Choroid plexus epithelial cell (primary cell): ENCODE measurements at regions not wholly inside any gene's neighbourhood (a gene's known extent, or its start where the extent isn't known, plus 50 kb on each side); places are given as distances from the start of the nearest gene placed in this dataset.

ENCODE experiments used
- DNase-seq: peaks from one replicate; pipeline ENCODE4 v3.0.0-alpha.2; 2010; ENCODE audit warnings: low read depth
- H3K4me3 ChIP-seq: 2 replicates; pipeline ENCODE4 v1.5.1; 2011; ENCODE audit warnings: low read depth, mild to moderate bottlenecking, control low read depth, low read length, moderate library complexity
- TF ChIP-seq, protein P1 (sequence below): conservative IDR thresholded peaks from 2 replicates; pipeline ENCODE4 v1.5.1; 2011; ENCODE audit warnings: low read depth, mild to moderate bottlenecking, control low read depth, inconsistent platforms, low read length, moderate library complexity

DNA sequence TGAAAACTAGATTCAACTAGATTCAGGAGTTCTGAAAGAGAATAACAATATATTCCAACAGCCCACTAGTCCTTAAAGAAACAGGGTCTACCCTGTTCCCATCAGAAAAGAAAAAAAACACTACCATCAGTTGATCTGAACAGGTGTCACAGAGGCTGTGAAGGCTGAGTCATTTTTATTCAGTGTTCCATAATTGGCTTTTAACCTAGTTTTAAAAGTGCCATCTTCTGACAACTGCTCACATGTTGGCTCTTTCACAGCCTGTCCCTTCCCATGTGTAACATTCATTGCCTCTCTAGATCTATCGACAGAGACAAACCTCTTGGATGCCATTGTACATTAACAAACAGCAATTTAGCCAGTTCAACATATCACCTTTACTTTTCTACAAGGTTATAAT is 243.7 kb downstream of the TBX15 start:
- no peak for DNase-seq
- TF ChIP-seq, protein P1, sequence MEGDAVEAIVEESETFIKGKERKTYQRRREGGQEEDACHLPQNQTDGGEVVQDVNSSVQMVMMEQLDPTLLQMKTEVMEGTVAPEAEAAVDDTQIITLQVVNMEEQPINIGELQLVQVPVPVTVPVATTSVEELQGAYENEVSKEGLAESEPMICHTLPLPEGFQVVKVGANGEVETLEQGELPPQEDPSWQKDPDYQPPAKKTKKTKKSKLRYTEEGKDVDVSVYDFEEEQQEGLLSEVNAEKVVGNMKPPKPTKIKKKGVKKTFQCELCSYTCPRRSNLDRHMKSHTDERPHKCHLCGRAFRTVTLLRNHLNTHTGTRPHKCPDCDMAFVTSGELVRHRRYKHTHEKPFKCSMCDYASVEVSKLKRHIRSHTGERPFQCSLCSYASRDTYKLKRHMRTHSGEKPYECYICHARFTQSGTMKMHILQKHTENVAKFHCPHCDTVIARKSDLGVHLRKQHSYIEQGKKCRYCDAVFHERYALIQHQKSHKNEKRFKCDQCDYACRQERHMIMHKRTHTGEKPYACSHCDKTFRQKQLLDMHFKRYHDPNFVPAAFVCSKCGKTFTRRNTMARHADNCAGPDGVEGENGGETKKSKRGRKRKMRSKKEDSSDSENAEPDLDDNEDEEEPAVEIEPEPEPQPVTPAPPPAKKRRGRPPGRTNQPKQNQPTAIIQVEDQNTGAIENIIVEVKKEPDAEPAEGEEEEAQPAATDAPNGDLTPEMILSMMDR = no peak
- H3K4me3 ChIP-seq = no peak overlapping the region

DNA sequence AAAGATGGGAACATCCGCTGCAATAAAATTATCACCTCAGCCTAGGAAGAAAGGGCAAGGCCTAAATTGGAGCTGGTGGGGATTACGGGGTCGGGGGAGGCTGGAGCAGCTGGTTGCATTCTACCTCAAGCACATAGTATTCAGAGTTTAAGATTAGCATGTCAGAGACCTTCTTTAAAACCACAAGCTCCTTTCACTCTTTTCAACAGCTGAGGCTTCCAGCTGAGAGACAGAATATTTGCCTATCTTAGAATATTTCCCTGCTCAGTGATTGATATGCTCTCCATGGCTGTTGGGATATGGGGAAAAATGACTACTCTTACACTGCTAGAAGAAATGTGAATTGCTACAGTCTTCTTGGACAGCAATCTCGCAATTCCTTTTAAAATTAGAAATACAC is 248.6 kb downstream of the TBX15 start:
- no peak overlapping the region for H3K4me3 ChIP-seq

DNA sequence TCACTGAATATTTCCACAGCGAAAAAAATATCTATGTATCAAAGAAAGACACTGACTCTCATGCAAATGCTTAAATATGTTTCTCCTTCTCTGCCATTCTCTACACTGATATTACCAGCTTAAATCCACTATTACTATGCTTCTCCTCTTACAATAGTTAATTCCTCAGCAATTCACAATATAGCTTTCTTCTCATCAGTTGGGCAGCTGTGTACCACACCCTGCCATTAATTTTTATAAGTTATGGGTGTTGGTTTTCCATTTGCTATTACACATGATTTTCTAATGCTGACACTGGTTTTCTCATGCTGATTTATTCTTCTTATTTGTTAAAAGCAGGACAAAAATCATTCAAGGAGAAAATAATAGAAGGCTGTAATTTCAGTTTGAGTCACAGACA is 251.8 kb downstream of the TBX15 start:
- DNase-seq = no peak

More for the DNA sequence above, 248.6 kb downstream of the TBX15 start:
- TF ChIP-seq, protein P1 = no peak
- DNase-seq = peak; percentile 66

DNA sequence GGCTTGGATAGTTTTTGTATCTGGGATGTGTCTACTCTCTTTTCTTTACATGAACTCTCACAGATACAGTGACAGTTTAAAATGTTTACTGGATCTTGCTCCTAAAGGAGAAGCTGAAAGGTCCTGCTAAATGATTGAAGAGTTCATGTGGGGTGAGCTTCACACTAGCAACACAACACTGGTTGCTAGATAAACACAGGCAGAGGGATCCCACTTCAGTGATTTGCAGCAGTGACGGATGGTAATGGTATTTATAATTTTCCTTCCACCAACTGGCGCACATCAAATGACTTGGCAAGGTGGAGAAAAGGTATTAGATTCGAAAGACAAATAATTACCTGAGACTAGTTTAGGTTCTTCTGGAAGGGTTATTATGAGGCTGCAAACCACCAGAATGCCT is 270.2 kb downstream of the TBX15 start:
- DNase-seq = peak; percentile 7
- TF ChIP-seq, protein P1 = no peak
- no peak overlapping the region for H3K4me3 ChIP-seq

More for the DNA sequence above, 251.8 kb downstream of the TBX15 start:
- no peak overlapping the region for H3K4me3 ChIP-seq
- TF ChIP-seq, protein P1 = no peak

DNA sequence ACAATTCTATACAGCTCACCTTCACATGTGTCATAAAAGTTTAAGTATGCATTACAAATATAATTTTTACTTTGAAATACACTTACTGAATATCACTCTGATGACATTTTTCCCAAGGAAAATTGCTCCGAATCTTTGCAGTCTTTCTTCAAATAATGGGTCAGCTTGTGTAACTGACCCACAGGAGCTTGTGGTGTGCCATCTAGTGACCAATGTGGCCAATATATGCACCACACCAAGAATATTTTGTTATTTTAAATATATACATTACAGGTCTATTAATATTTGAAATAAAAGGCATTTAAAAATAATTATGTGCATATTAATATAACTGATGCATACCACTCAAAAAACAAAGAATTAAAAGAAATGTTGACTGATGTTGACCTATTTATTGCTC is 271.4 kb downstream of the TBX15 start:
- TF ChIP-seq, protein P1 = peak; percentile 50
- H3K4me3 ChIP-seq = no peak overlapping the region
- DNase-seq = peak; percentile 35

DNA sequence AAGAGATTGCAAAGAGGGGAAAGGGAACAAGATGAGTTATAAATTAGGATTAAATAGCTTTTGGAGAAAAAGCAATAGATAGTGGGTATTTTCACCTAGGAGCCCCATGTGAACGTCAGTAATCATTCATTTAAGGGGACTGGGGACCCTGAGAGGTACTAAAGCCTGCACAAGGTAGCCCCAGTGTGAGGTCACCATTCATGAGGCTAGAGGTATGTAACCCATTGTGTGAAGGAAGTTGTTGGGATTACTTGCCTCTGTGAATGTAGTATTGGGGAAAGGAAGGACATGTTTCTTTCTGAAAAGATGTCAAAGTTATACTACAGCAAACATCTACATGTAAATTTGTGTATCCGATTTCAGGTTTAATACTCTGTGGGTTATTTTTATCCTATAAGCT is 276.8 kb downstream of the TBX15 start:
- DNase-seq = no peak
- TF ChIP-seq, protein P1 = no peak
- H3K4me3 ChIP-seq = no peak overlapping the region

DNA sequence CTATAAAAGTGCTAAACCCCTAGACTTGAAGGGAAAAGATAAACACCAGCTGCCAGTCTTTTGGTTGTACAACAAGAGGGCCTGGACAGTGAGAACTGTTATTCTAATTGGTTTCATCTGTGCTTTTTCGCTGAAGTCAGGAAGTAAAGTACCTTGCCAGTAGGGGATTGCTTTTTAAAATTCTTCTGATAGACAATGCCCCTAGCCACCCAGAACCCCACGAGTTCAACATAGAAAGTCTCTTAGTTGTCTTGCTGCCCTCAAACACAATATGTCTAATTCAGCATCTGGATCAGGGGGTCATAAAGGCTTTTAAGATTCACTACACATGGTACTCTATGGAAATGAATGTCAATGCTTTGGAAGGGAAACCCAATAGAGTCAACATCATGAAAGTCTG is 289.2 kb downstream of the TBX15 start:
- no peak overlapping the region for H3K4me3 ChIP-seq
- TF ChIP-seq, protein P1 = no peak
- no peak for DNase-seq
